OCI-LY3 (cell line): ENCODE measurements at regions not wholly inside any gene's neighbourhood (a gene's known extent, or its start where the extent isn't known, plus 50 kb on each side); places are given as distances from the start of the nearest gene placed in this dataset.

ENCODE experiments used
- H2AFZ ChIP-seq: fragments of 200-600, 300-600 bp; shearing (Covaris generic); 2 replicates; pipeline ENCODE4 v1.6.0; 2014; ENCODE audit warnings: antibody characterized with exemption, low read depth, low read length
- H3K27ac ChIP-seq: fragments of 200-600, 300-600 bp; sonication (generic); 2 replicates; pipeline ENCODE4 v1.5.1; 2014; ENCODE audit warnings: mild to moderate bottlenecking, low read length, moderate library complexity, mixed read lengths
- H3K27me3 ChIP-seq: fragments of 200-600, 300-600 bp; sonication (generic); 2 replicates; pipeline ENCODE4 v1.6.1; 2014; ENCODE audit warnings: low read depth, low read length, mixed read lengths
- H3K36me3 ChIP-seq: fragments of 200-600, 300-600 bp; sonication (generic); replicated peaks from 2 replicates; pipeline ENCODE3; 2014; ENCODE audit warnings: low read depth, low read length, mixed read lengths
- H3K4me1 ChIP-seq: fragments of 300-600, 200-600 bp; sonication (generic); 2 replicates; pipeline ENCODE4 v1.6.1; 2014; ENCODE audit warnings: low read length, mixed read lengths
- H3K4me2 ChIP-seq: fragments of 200-600, 300-600 bp; sonication (generic); 2 replicates; pipeline ENCODE4 v1.6.1; 2014; ENCODE audit warnings: low read length, mixed read lengths
- H3K4me3 ChIP-seq: fragments of 300-600, 200-600 bp; sonication (generic); 2 replicates; pipeline ENCODE4 v1.5.1; 2014; ENCODE audit warnings: antibody characterized with exemption, mild to moderate bottlenecking, low read length, moderate library complexity
- H3K79me2 ChIP-seq: fragments of 300-600, 200-600 bp; shearing (Covaris generic); 2 replicates; pipeline ENCODE4 v1.6.1; 2014; ENCODE audit warnings: mild to moderate bottlenecking, low read length, mixed read lengths
- H3K9ac ChIP-seq: fragments of 300-600, 200-600 bp; shearing (Covaris generic); 2 replicates; pipeline ENCODE4 v1.6.0; 2014; ENCODE audit warnings: mild to moderate bottlenecking, low read length, moderate library complexity
- H3K9me3 ChIP-seq: fragments of 200-600, 300-600 bp; shearing (Covaris generic); 2 replicates; pipeline ENCODE4 v1.6.1; 2014; ENCODE audit warnings: low read length, mixed read lengths; ENCODE audit not compliant: insufficient read depth
- H4K20me1 ChIP-seq: fragments of 200-600, 300-600 bp; sonication (generic); 2 replicates; pipeline ENCODE4 v1.6.1; 2016; ENCODE audit warnings: low read length, mixed read lengths; ENCODE audit not compliant: insufficient read depth
- CTCF ChIP-seq: fragments of 200-600, 300-600 bp; sonication (generic); IDR thresholded peaks from 2 replicates; pipeline ENCODE4 v1.5.1; 2014; ENCODE audit warnings: antibody characterized with exemption, low read length, low read depth
- EZH2phosphoT487 ChIP-seq: fragments of 200-600 bp; shearing (Covaris generic); IDR thresholded peaks from 2 replicates; pipeline ENCODE4 v1.6.1; 2018; ENCODE audit warnings: antibody characterized with exemption, mixed run types, low read depth

GRCh38 chr3:27056326-27056725 lies 312.9 kb downstream of the NEK10 start:
- no peaks in the 10 kb centered on the region for H4K20me1 ChIP-seq
- H2AFZ ChIP-seq, result no peak overlapping the region
- TF ChIP-seq CTCF (no peak), EZH2phosphoT487 (no peak)
- H3K4me1 ChIP-seq, result no peaks in the 10 kb centered on the region
- no peak overlapping the region for H3K9ac ChIP-seq
- no peak overlapping the region for H3K27ac ChIP-seq
- H3K79me2 ChIP-seq, result no peaks in the 10 kb centered on the region
- H3K4me2 ChIP-seq, result no peak overlapping the region
- H3K36me3 ChIP-seq, result no peaks in the 10 kb centered on the region
- no peaks in the 10 kb centered on the region for H3K27me3 ChIP-seq
- H3K4me3 ChIP-seq, result no peak overlapping the region
- H3K9me3 ChIP-seq, result no peaks in the 10 kb centered on the region

GRCh38 chr3:27059489-27059888 lies 309.7 kb downstream of the NEK10 start:
- H3K9me3 ChIP-seq, result no peaks in the 10 kb centered on the region
- no peak overlapping the region for H3K27ac ChIP-seq
- no peaks in the 10 kb centered on the region for H3K27me3 ChIP-seq
- H3K4me3 ChIP-seq, result no peak overlapping the region
- no peak overlapping the region for H3K4me2 ChIP-seq
- TF ChIP-seq EZH2phosphoT487, result no peak
- no peak for TF ChIP-seq CTCF
- H3K36me3 ChIP-seq, result no peaks in the 10 kb centered on the region
- no peaks in the 10 kb centered on the region for H3K79me2 ChIP-seq
- H2AFZ ChIP-seq, result no peak overlapping the region
- no peak overlapping the region for H3K9ac ChIP-seq
- H3K4me1 ChIP-seq, result no peaks in the 10 kb centered on the region
- no peaks in the 10 kb centered on the region for H4K20me1 ChIP-seq
